SU-DHL-6 (cell line): ENCODE measurements at regions not wholly inside any gene's neighbourhood (a gene's known extent, or its start where the extent isn't known, plus 50 kb on each side); places are given as distances from the start of the nearest gene placed in this dataset.

Experiments
- H2AFZ ChIP-seq: fragments of 200-600 bp; sonication (generic); 2 replicates; pipeline ENCODE4 v1.6.1; 2014; ENCODE audit warnings: low read depth, mild to moderate bottlenecking, moderate library complexity, mixed read lengths, antibody characterized with exemption, low read length; ENCODE audit not compliant: severe bottlenecking
- H3F3A ChIP-seq: fragments of 200-600 bp; shearing (Covaris generic); 2 replicates; pipeline ENCODE4 v1.6.0; 2016; ENCODE audit warnings: antibody characterized with exemption, mild to moderate bottlenecking; ENCODE audit not compliant: insufficient read depth
- H3K27ac ChIP-seq: fragments of 200-600 bp; sonication (generic); 2 replicates; pipeline ENCODE4 v1.5.1; 2016; ENCODE audit warnings: low read depth, mild to moderate bottlenecking, low read length, moderate library complexity, mixed read lengths
- H3K27me3 ChIP-seq: fragments of 200-600 bp; sonication (generic), shearing (Covaris generic); 2 replicates; pipeline ENCODE4 v1.6.0; 2014; ENCODE audit warnings: mild to moderate bottlenecking, low read length
- H3K36me3 ChIP-seq: fragments of 200-600 bp; sonication (generic); 2 replicates; pipeline ENCODE4 v1.6.1; 2014; ENCODE audit warnings: mild to moderate bottlenecking, low read length, mixed read lengths
- H3K4me2 ChIP-seq: fragments of 300-600, 200-600 bp; shearing (Covaris generic), sonication (generic); 2 replicates; pipeline ENCODE4 v1.6.0; 2014; ENCODE audit warnings: low read length, low read depth, mild to moderate bottlenecking; ENCODE audit not compliant: poor library complexity, severe bottlenecking
- H3K4me3 ChIP-seq: fragments of 200-600 bp; sonication (generic); 2 replicates; pipeline ENCODE4 v1.5.1; 2014; ENCODE audit warnings: antibody characterized with exemption, low read length, mild to moderate bottlenecking, mixed read lengths; ENCODE audit not compliant: insufficient read depth, poor library complexity, severe bottlenecking
- H3K79me2 ChIP-seq: fragments of 200-600 bp; sonication (generic); 2 replicates; pipeline ENCODE4 v1.6.1; 2014; ENCODE audit warnings: mild to moderate bottlenecking, low read length, moderate library complexity; ENCODE audit not compliant: insufficient read depth
- H3K9ac ChIP-seq: fragments of 200-600 bp; sonication (generic); 2 replicates; pipeline ENCODE4 v1.7.0; 2014; ENCODE audit warnings: mild to moderate bottlenecking, low read length
- H3K9me2 ChIP-seq: fragments of 200-600 bp; sonication (generic); replicated peaks from 2 replicates; pipeline ENCODE4 v1.6.1; 2014; ENCODE audit warnings: low read length; ENCODE audit not compliant: insufficient read depth
- H3K9me3 ChIP-seq: fragments of 200-600 bp; sonication (generic); 2 replicates; pipeline ENCODE4 v1.6.1; 2014; ENCODE audit warnings: low read length, mixed read lengths; ENCODE audit not compliant: insufficient read depth
- H4K20me1 ChIP-seq: fragments of 200-600 bp; sonication (generic); 2 replicates; pipeline ENCODE4 v1.6.1; 2014; ENCODE audit warnings: low read depth, mild to moderate bottlenecking, antibody characterized with exemption, low read length, moderate library complexity, mixed read lengths
- EZH2phosphoT487 ChIP-seq: fragments of 200-600 bp; sonication (generic), shearing (Covaris generic); conservative IDR thresholded peaks from 2 replicates; pipeline ENCODE4 v1.6.1; 2018; ENCODE audit warnings: mild to moderate bottlenecking, antibody characterized with exemption, low read length, moderate library complexity, mixed read lengths
- TF ChIP-seq, protein P1 (sequence below): fragments of 200-600 bp; sonication (generic); IDR thresholded peaks from one replicate; pipeline ENCODE4 v1.5.1; 2017; ENCODE audit warnings: antibody characterized with exemption, mild to moderate bottlenecking, low read length, moderate library complexity; ENCODE audit not compliant: insufficient read depth, poor library complexity, severe bottlenecking

DNA sequence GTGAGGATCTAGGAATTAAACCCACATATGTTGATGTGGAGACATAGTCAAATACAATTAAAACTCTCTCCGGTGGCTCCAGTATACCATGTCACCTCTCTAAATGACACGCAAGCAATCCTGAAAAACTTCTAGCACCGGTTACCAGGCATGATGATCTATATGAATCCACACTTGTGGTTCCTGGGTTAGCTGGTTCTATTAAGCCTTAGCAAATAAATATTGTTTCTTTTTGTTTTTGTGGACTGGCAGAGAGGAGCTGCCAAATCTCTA, 104.8 kb downstream of the SEC61B start:
- no peaks in the 10 kb centered on the region for H3K36me3 ChIP-seq
- H2AFZ ChIP-seq = no peak overlapping the region
- TF ChIP-seq, protein P1, sequence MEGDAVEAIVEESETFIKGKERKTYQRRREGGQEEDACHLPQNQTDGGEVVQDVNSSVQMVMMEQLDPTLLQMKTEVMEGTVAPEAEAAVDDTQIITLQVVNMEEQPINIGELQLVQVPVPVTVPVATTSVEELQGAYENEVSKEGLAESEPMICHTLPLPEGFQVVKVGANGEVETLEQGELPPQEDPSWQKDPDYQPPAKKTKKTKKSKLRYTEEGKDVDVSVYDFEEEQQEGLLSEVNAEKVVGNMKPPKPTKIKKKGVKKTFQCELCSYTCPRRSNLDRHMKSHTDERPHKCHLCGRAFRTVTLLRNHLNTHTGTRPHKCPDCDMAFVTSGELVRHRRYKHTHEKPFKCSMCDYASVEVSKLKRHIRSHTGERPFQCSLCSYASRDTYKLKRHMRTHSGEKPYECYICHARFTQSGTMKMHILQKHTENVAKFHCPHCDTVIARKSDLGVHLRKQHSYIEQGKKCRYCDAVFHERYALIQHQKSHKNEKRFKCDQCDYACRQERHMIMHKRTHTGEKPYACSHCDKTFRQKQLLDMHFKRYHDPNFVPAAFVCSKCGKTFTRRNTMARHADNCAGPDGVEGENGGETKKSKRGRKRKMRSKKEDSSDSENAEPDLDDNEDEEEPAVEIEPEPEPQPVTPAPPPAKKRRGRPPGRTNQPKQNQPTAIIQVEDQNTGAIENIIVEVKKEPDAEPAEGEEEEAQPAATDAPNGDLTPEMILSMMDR = no peak
- TF ChIP-seq EZH2phosphoT487 = no peak
- no peaks in the 10 kb centered on the region for H3K9me3 ChIP-seq
- no peak overlapping the region for H3K27ac ChIP-seq
- no peak overlapping the region for H3K4me3 ChIP-seq
- no peak overlapping the region for H3K9ac ChIP-seq
- H3K4me2 ChIP-seq = no peak overlapping the region
- no peaks in the 10 kb centered on the region for H3K27me3 ChIP-seq
- no peaks in the 10 kb centered on the region for H3K9me2 ChIP-seq
- H3K79me2 ChIP-seq = no peaks in the 10 kb centered on the region
- no peaks in the 10 kb centered on the region for H3F3A ChIP-seq
- no peaks in the 10 kb centered on the region for H4K20me1 ChIP-seq

DNA sequence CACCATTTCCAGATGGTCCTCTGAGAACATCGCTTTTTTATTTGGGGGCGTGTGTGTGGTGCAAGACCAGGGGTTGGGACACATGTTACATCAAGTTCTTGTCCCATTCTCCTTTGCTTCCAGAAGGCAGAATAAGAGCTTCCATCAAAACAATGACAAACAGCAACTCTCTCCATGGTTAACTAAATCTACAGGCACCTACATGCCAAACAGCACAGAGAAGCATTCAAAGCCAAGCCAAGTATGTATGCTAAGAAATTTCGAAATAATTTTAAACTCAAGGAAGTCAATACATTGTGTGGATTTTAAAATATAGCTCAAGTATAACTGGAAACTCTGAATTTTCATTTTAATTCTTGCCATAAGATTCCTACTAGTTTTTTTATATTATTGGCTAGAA, 105.6 kb downstream of the SEC61B start:
- TF ChIP-seq, protein P1 = no peak
- TF ChIP-seq EZH2phosphoT487 = no peak
- Histone ChIP-seq H3K36me3 (no peaks in the 10 kb centered on the region), H3K27ac (no peak overlapping the region)

DNA sequence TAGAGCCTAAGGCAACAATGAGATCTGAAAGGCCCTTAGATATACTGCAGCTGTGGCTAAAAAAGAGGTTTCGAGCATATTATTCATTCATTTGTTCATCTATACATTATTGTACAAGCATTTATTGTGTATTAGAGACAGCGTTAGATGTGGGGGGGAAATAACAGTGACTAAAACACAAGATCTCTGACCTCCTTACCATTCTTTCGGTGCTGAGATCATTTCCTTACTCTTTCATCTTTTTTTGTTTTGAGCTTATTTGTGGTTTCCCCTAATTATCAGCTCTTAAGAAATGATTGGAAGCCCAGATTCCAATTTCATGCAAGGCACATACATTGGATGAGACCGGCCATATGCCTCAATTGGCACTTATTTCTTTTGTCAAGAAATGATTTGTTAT, 113.2 kb downstream of the SEC61B start:
- no peak overlapping the region for H3K4me2 ChIP-seq
- no peaks in the 10 kb centered on the region for H4K20me1 ChIP-seq
- no peaks in the 10 kb centered on the region for H3K27me3 ChIP-seq
- no peaks in the 10 kb centered on the region for H3F3A ChIP-seq
- H3K9me2 ChIP-seq = no peaks in the 10 kb centered on the region
- no peaks in the 10 kb centered on the region for H3K36me3 ChIP-seq
- TF ChIP-seq EZH2phosphoT487 = no peak
- TF ChIP-seq, protein P1 = no peak
- no peaks in the 10 kb centered on the region for H3K9me3 ChIP-seq
- H3K79me2 ChIP-seq = no peaks in the 10 kb centered on the region
- H3K4me3 ChIP-seq = no peak overlapping the region
- no peak overlapping the region for H3K9ac ChIP-seq
- no peak overlapping the region for H3K27ac ChIP-seq
- H2AFZ ChIP-seq = no peak overlapping the region

More for the DNA sequence above, 105.6 kb downstream of the SEC61B start:
- no peaks in the 10 kb centered on the region for H3F3A ChIP-seq
- no peaks in the 10 kb centered on the region for H4K20me1 ChIP-seq
- H3K79me2 ChIP-seq = no peaks in the 10 kb centered on the region
- no peak overlapping the region for H3K4me3 ChIP-seq
- H3K9ac ChIP-seq = no peak overlapping the region
- H3K9me2 ChIP-seq = no peaks in the 10 kb centered on the region
- no peak overlapping the region for H2AFZ ChIP-seq
- H3K9me3 ChIP-seq = no peaks in the 10 kb centered on the region
- no peak overlapping the region for H3K4me2 ChIP-seq
- H3K27me3 ChIP-seq = no peaks in the 10 kb centered on the region

DNA sequence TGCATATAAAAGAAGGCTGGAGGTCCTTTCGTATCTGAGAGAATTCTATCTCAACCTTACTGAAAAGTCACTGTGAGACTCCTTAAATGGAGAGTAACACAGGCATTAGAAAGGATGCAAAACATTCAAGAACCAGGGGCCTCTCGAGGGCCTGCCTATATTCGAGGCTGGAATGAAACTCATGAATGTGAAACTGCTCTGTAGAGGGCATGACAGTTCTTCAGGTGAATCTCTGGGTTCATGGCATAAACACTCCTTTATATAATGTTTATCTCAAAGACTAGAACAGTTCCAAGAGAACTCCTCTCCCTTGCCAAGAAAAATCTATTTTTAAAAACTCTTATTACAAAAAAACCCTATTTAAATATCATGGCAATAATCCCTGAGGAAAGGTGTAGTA, 113.9 kb downstream of the SEC61B start:
- Histone ChIP-seq H3K9me2 (no peaks in the 10 kb centered on the region), H3K9ac (no peak overlapping the region), H3K79me2 (no peaks in the 10 kb centered on the region), H2AFZ (no peak overlapping the region), H3K4me2 (no peak overlapping the region), H3K27me3 (no peaks in the 10 kb centered on the region), H3K9me3 (no peaks in the 10 kb centered on the region), H3F3A (no peaks in the 10 kb centered on the region), H3K36me3 (no peaks in the 10 kb centered on the region), H4K20me1 (no peaks in the 10 kb centered on the region), H3K27ac (no peak overlapping the region), H3K4me3 (no peak overlapping the region)
- no peak for TF ChIP-seq EZH2phosphoT487
- TF ChIP-seq, protein P1 = no peak
